Sigmoid colon (tissue), 6 donors: ENCODE measurements at regions not wholly inside any gene's neighbourhood (a gene's known extent, or its start where the extent isn't known, plus 50 kb on each side); places are given as distances from the start of the nearest gene placed in this dataset.

Experiments
- DNase-seq: peaks from one replicate; pipeline ENCODE4 v3.0.0-alpha.2; 2019
- H3K27ac ChIP-seq, 4 donors: fragments of 200-600 bp; sonication (generic); one replicate each; pipeline ENCODE4 v1.5.1; 2016 to 2019; ENCODE audit warnings: mild to moderate bottlenecking in 1 of 4
- H3K27me3 ChIP-seq, 3 donors: fragments of 200-600 bp; sonication (generic); one replicate each; pipeline ENCODE4 v1.5.1; 2019; ENCODE audit warnings: mild to moderate bottlenecking in 1 of 3
- H3K36me3 ChIP-seq, 4 donors: fragments of 200-600 bp; sonication (generic); one replicate each; pipeline ENCODE4 v1.5.1; 2016 to 2019
- H3K4me1 ChIP-seq, 4 donors: fragments of 200-600 bp; sonication (generic); one replicate each; pipeline ENCODE4 v1.5.1; 2017 to 2019
- H3K4me3 ChIP-seq, 4 donors: fragments of 200-600 bp; sonication (generic); one replicate each; pipeline ENCODE4 v1.5.1; 2017 to 2019; ENCODE audit warnings: mild to moderate bottlenecking in 2 of 4, moderate library complexity in 1 of 4
- H3K9me3 ChIP-seq, 4 donors: fragments of 200-600 bp in 3 of 4; sonication (generic) in 3 of 4; one replicate each; pipeline versions ENCODE4 v1.5.1 to v1.6.1; 2013 to 2019
- EP300 ChIP-seq, 4 donors: sonication (generic); formaldehyde crosslinking; IDR thresholded peaks; one replicate each; pipeline ENCODE4 v1.6.1; 2017; ENCODE audit warnings: antibody characterized with exemption in 4 of 4
- POLR2A ChIP-seq, 2 donors: fragments of 450-650 bp; IDR thresholded peaks; one replicate each; pipeline ENCODE4 v1.6.1; 2016; ENCODE audit warnings: antibody characterized with exemption in 2 of 2, mild to moderate bottlenecking in 2 of 2, moderate library complexity in 2 of 2
- POLR2AphosphoS5 ChIP-seq, 4 donors: sonication (generic); formaldehyde crosslinking; IDR thresholded peaks; one replicate each; pipeline ENCODE4 v1.6.1; 2017; ENCODE audit warnings: antibody characterized with exemption in 4 of 4
- WGBS, 2 donors: extraction: QIAGEN DNeasy Blood & Tissue Kit; methylation state at CpG; one replicate each; pipeline ENCODE4 v1.1.7; 2013; 5-methylcytosine and 5-hydroxymethylcytosine counted together
- intact Hi-C: fragments of 100-400 bp; cut with DNase I; formaldehyde crosslinking; loops from one replicate; pipeline ENCODE4 v1.15.1; 2023
- TF ChIP-seq, protein P1 (sequence below), 4 experiments: fragments of 450-650 bp in 3 of 4; fragments of 200-600 bp in 1 of 4; IDR thresholded peaks; one replicate each; pipeline ENCODE4 v1.5.1; 2016 to 2019; ENCODE audit warnings: antibody characterized with exemption in 4 of 4, mild to moderate bottlenecking in 3 of 4, moderate library complexity in 2 of 4
- donor health status: healthy with polysubstance abuse.
- donor health status: healthy.

DNA sequence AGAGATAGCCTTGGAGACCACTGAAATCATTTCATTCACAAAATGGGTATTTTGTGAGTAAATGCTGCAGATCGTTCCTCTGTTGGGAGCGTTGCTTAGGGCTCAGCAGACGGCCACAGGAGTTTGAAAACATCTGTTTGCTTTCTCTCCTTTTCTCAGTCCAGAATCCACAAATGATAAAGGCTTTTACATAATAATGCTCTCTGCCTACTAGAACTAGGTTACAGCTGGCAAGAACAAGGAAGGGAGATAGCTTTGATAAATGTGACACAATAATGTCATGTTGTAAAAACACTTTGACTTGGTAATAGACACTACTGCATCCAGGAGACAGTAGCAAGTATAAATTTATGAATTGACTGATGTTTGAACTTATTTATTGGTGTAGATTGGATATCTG is 1072.4 kb upstream of the CDH6 start:
- WGBS, 2 donors: 71 to 73% methylated on average over 3 of the region's 3 CpGs
- TF ChIP-seq POLR2A (IDR thresholded peaks at IDR 0.05): no peak
- no peak for TF ChIP-seq EP300 (IDR thresholded peaks at IDR 0.05)
- TF ChIP-seq, protein P1, sequence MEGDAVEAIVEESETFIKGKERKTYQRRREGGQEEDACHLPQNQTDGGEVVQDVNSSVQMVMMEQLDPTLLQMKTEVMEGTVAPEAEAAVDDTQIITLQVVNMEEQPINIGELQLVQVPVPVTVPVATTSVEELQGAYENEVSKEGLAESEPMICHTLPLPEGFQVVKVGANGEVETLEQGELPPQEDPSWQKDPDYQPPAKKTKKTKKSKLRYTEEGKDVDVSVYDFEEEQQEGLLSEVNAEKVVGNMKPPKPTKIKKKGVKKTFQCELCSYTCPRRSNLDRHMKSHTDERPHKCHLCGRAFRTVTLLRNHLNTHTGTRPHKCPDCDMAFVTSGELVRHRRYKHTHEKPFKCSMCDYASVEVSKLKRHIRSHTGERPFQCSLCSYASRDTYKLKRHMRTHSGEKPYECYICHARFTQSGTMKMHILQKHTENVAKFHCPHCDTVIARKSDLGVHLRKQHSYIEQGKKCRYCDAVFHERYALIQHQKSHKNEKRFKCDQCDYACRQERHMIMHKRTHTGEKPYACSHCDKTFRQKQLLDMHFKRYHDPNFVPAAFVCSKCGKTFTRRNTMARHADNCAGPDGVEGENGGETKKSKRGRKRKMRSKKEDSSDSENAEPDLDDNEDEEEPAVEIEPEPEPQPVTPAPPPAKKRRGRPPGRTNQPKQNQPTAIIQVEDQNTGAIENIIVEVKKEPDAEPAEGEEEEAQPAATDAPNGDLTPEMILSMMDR (IDR thresholded peaks at IDR 0.05): no peak
- TF ChIP-seq POLR2AphosphoS5 (IDR thresholded peaks at IDR 0.05): no peak
- no peak overlapping the region for H3K4me3 ChIP-seq
- intact Hi-C loops: no loop called here
- H3K4me1 ChIP-seq: no peaks in the 10 kb centered on the region
- H3K27ac ChIP-seq: no peak overlapping the region
- H3K27me3 ChIP-seq: no peaks in the 10 kb centered on the region
- no peaks in the 10 kb centered on the region for H3K36me3 ChIP-seq
- H3K9me3 ChIP-seq: no peaks in the 10 kb centered on the region
- no peak for DNase-seq

DNA sequence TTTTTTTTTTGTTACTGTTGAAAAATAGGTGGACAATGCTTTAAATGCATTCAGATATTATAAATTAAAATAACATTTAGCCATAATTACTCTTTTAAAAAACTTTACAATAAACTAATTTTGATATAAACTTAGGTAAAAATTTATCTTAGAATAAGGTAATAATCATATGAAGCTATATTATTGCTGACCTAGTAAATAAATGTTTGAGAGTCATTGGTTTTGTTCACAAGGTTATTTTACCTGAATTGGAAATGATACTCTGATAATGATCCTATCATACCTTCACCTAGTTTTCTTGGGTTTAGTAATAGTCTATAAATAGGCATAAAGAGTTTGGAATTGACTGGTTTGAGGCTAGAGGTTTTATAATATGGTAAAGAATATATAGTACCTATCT is 1076.4 kb upstream of the CDH6 start:
- Histone ChIP-seq H3K27ac (no peak overlapping the region), H3K4me1 (no peaks in the 10 kb centered on the region), H3K36me3 (no peaks in the 10 kb centered on the region), H3K4me3 (no peak overlapping the region), H3K27me3 (no peaks in the 10 kb centered on the region), H3K9me3 (no peaks in the 10 kb centered on the region)
- TF ChIP-seq, protein P1 (IDR thresholded peaks at IDR 0.05): no peak
- no peak for TF ChIP-seq POLR2AphosphoS5 (IDR thresholded peaks at IDR 0.05)
- TF ChIP-seq EP300 (IDR thresholded peaks at IDR 0.05): no peak
- no peak for TF ChIP-seq POLR2A (IDR thresholded peaks at IDR 0.05)
- no peak for DNase-seq
- intact Hi-C loops: no loop called here

DNA sequence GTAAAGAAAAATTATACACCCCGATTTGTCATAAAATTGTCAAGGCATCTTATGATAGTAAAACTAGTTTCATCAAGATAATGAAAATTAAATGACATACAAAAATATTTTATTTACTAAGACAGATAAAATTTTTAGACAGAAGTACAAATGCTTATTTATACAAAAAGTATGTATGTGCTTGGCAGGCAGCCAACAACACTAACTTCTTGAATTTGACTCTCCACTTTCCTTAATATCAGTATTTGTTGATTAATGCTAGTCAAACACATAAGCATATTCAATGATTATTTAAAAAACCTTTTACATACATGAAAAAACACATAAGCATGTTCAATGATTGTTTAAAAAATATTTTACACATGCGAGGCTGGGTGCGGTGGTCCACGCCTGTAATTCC is 1079.9 kb upstream of the CDH6 start:
- Histone ChIP-seq H3K36me3 (no peaks in the 10 kb centered on the region), H3K27me3 (no peaks in the 10 kb centered on the region), H3K4me3 (no peak overlapping the region), H3K27ac (no peak overlapping the region), H3K4me1 (no peaks in the 10 kb centered on the region), H3K9me3 (no peaks in the 10 kb centered on the region)
- no peak for DNase-seq
- TF ChIP-seq POLR2A (IDR thresholded peaks at IDR 0.05) (no peak), POLR2AphosphoS5 (IDR thresholded peaks at IDR 0.05) (no peak), EP300 (IDR thresholded peaks at IDR 0.05) (no peak)
- TF ChIP-seq, protein P1 (IDR thresholded peaks at IDR 0.05): no peak
- intact Hi-C loops: no loop called here
- 89% methylated on average over 4 of the region's 4 CpGs for WGBS, 2 donors

DNA sequence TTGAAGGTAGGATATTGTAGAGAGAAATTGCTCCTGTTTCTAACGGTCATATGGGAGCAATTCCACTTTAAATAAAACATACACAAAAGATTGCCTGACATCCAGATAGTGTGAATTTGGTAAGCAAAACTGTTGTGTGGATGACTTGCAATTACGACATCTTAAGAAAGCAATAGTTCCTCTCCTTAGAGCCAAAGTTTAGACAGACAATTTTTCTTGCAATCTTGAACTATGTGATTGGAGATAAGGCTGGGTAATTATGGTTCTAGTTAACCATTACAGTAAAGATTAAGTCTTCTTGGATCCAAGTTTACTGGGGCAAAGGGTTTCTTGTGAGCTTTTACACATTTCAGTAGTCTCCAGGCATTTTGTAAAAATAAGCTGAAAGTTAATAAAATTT is 1080.6 kb upstream of the CDH6 start:
- Histone ChIP-seq H3K9me3 (no peaks in the 10 kb centered on the region), H3K4me1 (no peaks in the 10 kb centered on the region), H3K27ac (no peak overlapping the region), H3K36me3 (no peaks in the 10 kb centered on the region), H3K27me3 (no peaks in the 10 kb centered on the region), H3K4me3 (no peak overlapping the region)
- intact Hi-C loops: no loop called here
- TF ChIP-seq POLR2A (IDR thresholded peaks at IDR 0.05): no peak
- no peak for TF ChIP-seq EP300 (IDR thresholded peaks at IDR 0.05)
- TF ChIP-seq, protein P1 (IDR thresholded peaks at IDR 0.05): no peak
- TF ChIP-seq POLR2AphosphoS5 (IDR thresholded peaks at IDR 0.05): no peak
- WGBS, 2 donors: 31 to 65% methylated on average over 2 of the region's 2 CpGs
- no peak for DNase-seq

DNA sequence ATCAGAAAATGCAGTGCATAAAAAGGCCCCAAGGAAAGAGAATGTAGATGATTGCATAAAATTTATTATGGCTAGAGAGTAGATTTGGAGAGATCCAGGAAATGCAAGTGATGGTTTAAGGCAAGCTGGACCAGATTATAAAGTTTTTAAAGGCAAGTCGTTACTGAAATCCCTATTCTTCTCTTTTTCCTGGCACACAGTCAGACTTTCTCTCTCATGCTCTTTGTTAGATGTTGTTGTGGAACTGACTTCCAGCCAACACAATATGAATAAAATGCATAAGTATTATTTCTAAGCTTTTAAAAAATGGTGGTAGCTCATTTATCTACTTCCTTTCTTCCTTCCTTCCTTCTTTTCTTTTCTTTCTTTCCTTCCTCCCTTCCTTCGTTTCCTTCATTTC is 1085.4 kb upstream of the CDH6 start:
- no peaks in the 10 kb centered on the region for H3K4me1 ChIP-seq
- H3K27ac ChIP-seq: no peak overlapping the region
- no peak for DNase-seq
- no peak for TF ChIP-seq POLR2A (IDR thresholded peaks at IDR 0.05)
- TF ChIP-seq, protein P1 (IDR thresholded peaks at IDR 0.05): no peak
- TF ChIP-seq EP300 (IDR thresholded peaks at IDR 0.05): no peak
- no peak for TF ChIP-seq POLR2AphosphoS5 (IDR thresholded peaks at IDR 0.05)
- H3K36me3 ChIP-seq: no peaks in the 10 kb centered on the region
- H3K27me3 ChIP-seq: no peaks in the 10 kb centered on the region
- WGBS, 2 donors: 62 to 68% methylated on average over 2 of the region's 2 CpGs
- no peaks in the 10 kb centered on the region for H3K9me3 ChIP-seq
- no peak overlapping the region for H3K4me3 ChIP-seq
- intact Hi-C loops: no loop called here
